Endothelial cell of umbilical vein (primary cell): ENCODE measurements at regions not wholly inside any gene's neighbourhood (a gene's known extent, or its start where the extent isn't known, plus 50 kb on each side); places are given as distances from the start of the nearest gene placed in this dataset.

Experiments
- BruUV-seq: library from RNA; stranded (reverse); fragments of 400-500 nt; replicated peaks from 2 replicates; lab custom pipeline; 2021; lab: Mats Ljungman, UMichigan
- CTCF ChIA-PET: fragments of 300-600, 350-600 bp; sonication (Branson Sonifier 250); formaldehyde crosslinking; loops from one replicate; lab custom pipeline; 2021; ENCODE audit warnings: antibody characterized with exemption, inconsistent platforms; lab: Charles Lee
- POLR2A ChIA-PET: fragments of 300-600, 350-600 bp; sonication (Branson Sonifier 250); formaldehyde crosslinking; loops from one replicate; lab custom pipeline; 2021; ENCODE audit warnings: antibody characterized with exemption, inconsistent platforms; lab: Charles Lee
- DNase-seq: peaks from one replicate; pipeline ENCODE4 v3.0.0-alpha.2; 2011; ENCODE audit warnings: low read depth, low spot score
- FAIRE-seq: peaks from 2 replicates; lab custom pipeline; 2011; peaks lifted over from hg19 to GRCh38; lab: Jason Lieb, UNC
- H2AFZ ChIP-seq: 2 replicates; pipeline ENCODE4 v1.6.0; 2012; ENCODE audit warnings: low read depth, low read length, control low read depth, inconsistent platforms
- H3K27ac ChIP-seq: 2 replicates; pipeline ENCODE4 v1.5.1; 2011; ENCODE audit warnings: low read depth, mild to moderate bottlenecking, control low read depth, low read length, moderate library complexity; ENCODE audit not compliant: insufficient read depth
- H3K27me3 ChIP-seq, 2 experiments: 2 replicates each; pipeline versions ENCODE4 v1.6.0 to v1.6.1; 2011; ENCODE audit warnings: low read length in 2 of 2, mixed read lengths in 1 of 2; ENCODE audit not compliant: control insufficient read depth in 2 of 2, insufficient read depth in 2 of 2
- H3K36me3 ChIP-seq, 2 experiments: 2 replicates in 1 of 2; 3 replicates in 1 of 2; pipeline ENCODE4 v1.5.1; 2011; ENCODE audit warnings: low read length in 2 of 2, mild to moderate bottlenecking in 1 of 2, moderate library complexity in 1 of 2; ENCODE audit not compliant: control insufficient read depth in 2 of 2, insufficient read depth in 2 of 2; ENCODE audit errors: extremely low read depth in 1 of 2
- H3K4me1 ChIP-seq: 3 replicates; pipeline ENCODE4 v1.5.1; 2011; ENCODE audit warnings: mild to moderate bottlenecking, low read length; ENCODE audit not compliant: control insufficient read depth, insufficient read depth; ENCODE audit errors: extremely low read depth
- H3K4me2 ChIP-seq: 2 replicates; pipeline ENCODE4 v1.6.1; 2011; ENCODE audit warnings: low read length, control low read depth, mixed read lengths; ENCODE audit not compliant: insufficient read depth
- H3K4me3 ChIP-seq, 3 experiments: fragments of 200-600 bp in 1 of 3; sonication (generic), shearing (Covaris generic) in 1 of 3; replicated peaks in 1 of 3; 2 replicates each; pipeline ENCODE4 v1.5.1; 2011 to 2016; ENCODE audit warnings: control low read depth in 3 of 3, low read length in 3 of 3, mild to moderate bottlenecking in 2 of 3, inconsistent platforms in 1 of 3, low read depth in 1 of 3, moderate library complexity in 1 of 3; ENCODE audit not compliant: insufficient read depth in 1 of 3
- H3K79me2 ChIP-seq: 2 replicates; pipeline ENCODE4 v1.6.0; 2012; ENCODE audit warnings: low read length, inconsistent platforms; ENCODE audit not compliant: control insufficient read depth, insufficient read depth
- H3K9ac ChIP-seq: replicated peaks from 2 replicates; pipeline ENCODE3; 2011; ENCODE audit warnings: low read length, control low read depth; ENCODE audit not compliant: insufficient read depth; ENCODE audit errors: extremely low read depth
- H3K9me1 ChIP-seq: replicated peaks from 3 replicates; pipeline ENCODE4 v1.6.0; 2011; ENCODE audit warnings: mild to moderate bottlenecking, low read length; ENCODE audit not compliant: control insufficient read depth, insufficient read depth; ENCODE audit errors: extremely low read depth
- H3K9me3 ChIP-seq: replicated peaks from 2 replicates; pipeline ENCODE4 v1.5.1; 2012; ENCODE audit warnings: low read length, inconsistent platforms; ENCODE audit not compliant: control insufficient read depth, insufficient read depth
- H4K20me1 ChIP-seq: replicated peaks from 2 replicates; pipeline ENCODE3; 2011; ENCODE audit warnings: mild to moderate bottlenecking, low read length; ENCODE audit not compliant: control insufficient read depth, insufficient read depth; ENCODE audit errors: extremely low read depth
- EZH2 ChIP-seq: IDR thresholded peaks from 2 replicates; pipeline ENCODE4 v1.6.1; 2012; ENCODE audit warnings: borderline replicate concordance, low read depth, mild to moderate bottlenecking, moderate library complexity, low read length, inconsistent platforms; ENCODE audit not compliant: severe bottlenecking
- FOS ChIP-seq: IDR thresholded peaks from 2 replicates; pipeline ENCODE4 v1.6.1; 2011; ENCODE audit warnings: mild to moderate bottlenecking, low read length, moderate library complexity, borderline replicate concordance; ENCODE audit not compliant: insufficient read depth
- GATA2 ChIP-seq: IDR thresholded peaks from 2 replicates; pipeline ENCODE4 v1.7.0; 2011; ENCODE audit warnings: low read depth, mild to moderate bottlenecking, moderate library complexity, mixed read lengths, low read length; ENCODE audit not compliant: insufficient read length, insufficient read depth
- JUN ChIP-seq: IDR thresholded peaks from 2 replicates; pipeline ENCODE4 v1.6.1; 2011; ENCODE audit warnings: borderline replicate concordance, low read depth; ENCODE audit not compliant: insufficient read length, insufficient read depth
- MYC ChIP-seq: IDR thresholded peaks from one replicate; pipeline ENCODE4 v1.6.1; 2011; ENCODE audit warnings: mild to moderate bottlenecking, low read depth, low read length
- POLR2A ChIP-seq: IDR thresholded peaks from 2 replicates; pipeline ENCODE4 v1.6.1; 2012; ENCODE audit warnings: low read depth, mild to moderate bottlenecking, control low read depth, low read length
- POLR2AphosphoS5 ChIP-seq: IDR thresholded peaks from 2 replicates; pipeline ENCODE4 v1.6.1; 2012; ENCODE audit warnings: low read depth, mild to moderate bottlenecking, control low read depth, low read length, moderate library complexity; ENCODE audit not compliant: insufficient read depth
- dilution Hi-C: fragments of 300-500 bp; cut with MboI; formaldehyde crosslinking; loops from one replicate; pipeline ENCODE4 v1.15.0; 2019; ENCODE audit warnings: low sequenced_read_pairs; ENCODE audit not compliant: extremely low pct_ligation_motif_present
- intact Hi-C: fragments of 100-400 bp; cut with micrococcal nuclease; formaldehyde crosslinking; loops from one replicate; pipeline ENCODE4 v1.10.0; 2022
- TF ChIP-seq, protein P1 (sequence below): IDR thresholded peaks from 2 replicates; pipeline ENCODE4 v1.6.1; 2011; ENCODE audit not compliant: insufficient read depth, insufficient read length
- TF ChIP-seq, protein P2 (sequence below), 2 donors: IDR thresholded peaks; 1 replicate in 1 of 2; 2 replicates in 1 of 2; pipeline ENCODE4 v1.5.1; 2011; ENCODE audit warnings: low read length in 2 of 2, mild to moderate bottlenecking in 2 of 2, moderate library complexity in 2 of 2, control low read depth in 1 of 2, inconsistent platforms in 1 of 2, low read depth in 1 of 2; ENCODE audit not compliant: insufficient read depth in 1 of 2; ENCODE audit errors: extremely low read depth in 1 of 2

DNA sequence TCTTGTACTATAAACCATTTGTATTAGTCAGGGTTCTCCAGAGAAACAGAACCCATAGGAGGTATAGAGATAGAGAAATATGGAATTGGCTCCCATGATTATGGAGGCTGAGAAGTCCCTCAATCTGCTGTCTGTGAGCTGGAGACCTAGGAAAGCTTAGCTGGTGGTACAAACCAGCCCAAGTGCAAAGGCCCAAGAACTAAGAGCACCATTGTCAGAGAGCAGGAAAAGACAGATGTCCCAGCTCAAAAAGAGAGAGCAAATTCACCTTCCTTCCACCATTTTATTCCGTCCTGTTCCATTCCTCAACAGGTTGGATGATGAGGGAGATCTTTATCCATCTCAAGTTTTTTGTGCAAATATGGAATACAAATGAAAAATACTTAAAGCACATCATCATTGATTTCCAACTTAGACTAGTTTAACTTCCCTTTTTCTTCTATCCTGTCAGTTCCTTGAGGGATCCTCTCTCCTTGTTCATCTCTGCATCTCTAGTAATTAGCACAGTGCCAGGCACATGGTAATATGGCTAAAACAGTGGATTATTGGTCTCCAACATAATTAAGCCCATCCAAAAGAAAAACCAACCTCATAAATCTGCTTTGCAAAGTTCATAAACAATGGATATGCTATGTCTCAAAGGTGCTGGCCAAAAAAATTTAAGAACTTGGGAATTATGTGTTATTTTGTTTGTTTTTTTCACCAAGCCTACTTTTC lies 83.1 kb upstream of the PIK3CG start:
- no peak for TF ChIP-seq MYC
- TF ChIP-seq GATA2 = no peak
- TF ChIP-seq EZH2 = no peak
- TF ChIP-seq POLR2A = no peak
- TF ChIP-seq POLR2AphosphoS5 = no peak
- TF ChIP-seq, protein P1, sequence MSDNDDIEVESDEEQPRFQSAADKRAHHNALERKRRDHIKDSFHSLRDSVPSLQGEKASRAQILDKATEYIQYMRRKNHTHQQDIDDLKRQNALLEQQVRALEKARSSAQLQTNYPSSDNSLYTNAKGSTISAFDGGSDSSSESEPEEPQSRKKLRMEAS = no peak
- TF ChIP-seq FOS = no peak
- TF ChIP-seq, protein P2, sequence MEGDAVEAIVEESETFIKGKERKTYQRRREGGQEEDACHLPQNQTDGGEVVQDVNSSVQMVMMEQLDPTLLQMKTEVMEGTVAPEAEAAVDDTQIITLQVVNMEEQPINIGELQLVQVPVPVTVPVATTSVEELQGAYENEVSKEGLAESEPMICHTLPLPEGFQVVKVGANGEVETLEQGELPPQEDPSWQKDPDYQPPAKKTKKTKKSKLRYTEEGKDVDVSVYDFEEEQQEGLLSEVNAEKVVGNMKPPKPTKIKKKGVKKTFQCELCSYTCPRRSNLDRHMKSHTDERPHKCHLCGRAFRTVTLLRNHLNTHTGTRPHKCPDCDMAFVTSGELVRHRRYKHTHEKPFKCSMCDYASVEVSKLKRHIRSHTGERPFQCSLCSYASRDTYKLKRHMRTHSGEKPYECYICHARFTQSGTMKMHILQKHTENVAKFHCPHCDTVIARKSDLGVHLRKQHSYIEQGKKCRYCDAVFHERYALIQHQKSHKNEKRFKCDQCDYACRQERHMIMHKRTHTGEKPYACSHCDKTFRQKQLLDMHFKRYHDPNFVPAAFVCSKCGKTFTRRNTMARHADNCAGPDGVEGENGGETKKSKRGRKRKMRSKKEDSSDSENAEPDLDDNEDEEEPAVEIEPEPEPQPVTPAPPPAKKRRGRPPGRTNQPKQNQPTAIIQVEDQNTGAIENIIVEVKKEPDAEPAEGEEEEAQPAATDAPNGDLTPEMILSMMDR (IDR thresholded peaks at IDR 0.05; ENCODE audit: extremely low read depth in 1 of 2, insufficient read depth in 1 of 2, low read depth in 1 of 2, low read length in 2 of 2) = no peak
- TF ChIP-seq JUN = no peak
- Histone ChIP-seq H3K27ac (no peak overlapping the region), H3K79me2 (peaks cover 1% of the 10 kb centered on the region), H3K9me1 (no peaks in the 10 kb centered on the region), H3K4me3 (no peak overlapping the region), H2AFZ (no peak overlapping the region), H3K4me2 (no peak overlapping the region), H3K9ac (no peak overlapping the region), H3K4me1 (no peaks in the 10 kb centered on the region), H4K20me1 (no peaks in the 10 kb centered on the region), H3K36me3 (no peaks in the 10 kb centered on the region), H3K9me3 (no peaks in the 10 kb centered on the region), H3K27me3 (no peaks in the 10 kb centered on the region)
- FAIRE-seq (no peak), DNase-seq (no peak)
- BruUV-seq = no TSS peak
- intact Hi-C loops (no loop called here), dilution Hi-C loops (no loop called here)
- CTCF ChIA-PET = no interaction called here
- POLR2A ChIA-PET = no interaction called here
